Pulmonary artery endothelial cell (primary cell): ENCODE measurements at regions not wholly inside any gene's neighbourhood (a gene's known extent, or its start where the extent isn't known, plus 50 kb on each side); places are given as distances from the start of the nearest gene placed in this dataset.

Experiments
- DNase-seq: peaks from one replicate; pipeline ENCODE4 v3.0.0-alpha.2; 2011; ENCODE audit warnings: low read depth, low spot score

DNA sequence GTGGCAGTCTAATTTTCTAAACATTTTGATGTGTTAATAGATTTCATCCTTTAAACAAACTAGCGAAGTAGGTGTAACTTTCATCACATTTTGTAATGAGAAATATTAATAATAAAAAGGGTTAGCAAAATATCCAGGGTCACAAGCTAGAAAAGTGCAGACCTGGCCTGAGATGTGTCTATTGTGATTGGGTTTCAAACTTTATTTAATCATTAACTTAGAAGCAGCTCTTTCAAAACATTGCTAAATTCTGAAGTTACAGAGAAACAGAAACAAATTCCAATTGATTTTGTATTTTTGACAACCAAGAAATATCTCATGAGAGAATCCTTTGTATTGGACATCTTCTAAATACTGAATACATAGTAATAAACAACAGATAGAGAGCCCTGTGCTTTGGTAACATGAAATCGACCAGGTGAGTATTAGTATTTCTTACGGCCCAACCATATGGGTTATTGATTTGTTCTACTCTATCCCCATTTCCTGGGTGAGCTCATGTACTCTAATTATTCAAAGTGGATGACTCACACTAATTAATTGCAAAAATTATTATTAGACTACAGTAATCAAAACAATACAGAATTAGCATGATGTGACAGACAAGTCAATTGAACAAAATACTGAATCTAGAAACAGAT lies 1093.8 kb upstream of the AGA start:
- no peak for DNase-seq

DNA sequence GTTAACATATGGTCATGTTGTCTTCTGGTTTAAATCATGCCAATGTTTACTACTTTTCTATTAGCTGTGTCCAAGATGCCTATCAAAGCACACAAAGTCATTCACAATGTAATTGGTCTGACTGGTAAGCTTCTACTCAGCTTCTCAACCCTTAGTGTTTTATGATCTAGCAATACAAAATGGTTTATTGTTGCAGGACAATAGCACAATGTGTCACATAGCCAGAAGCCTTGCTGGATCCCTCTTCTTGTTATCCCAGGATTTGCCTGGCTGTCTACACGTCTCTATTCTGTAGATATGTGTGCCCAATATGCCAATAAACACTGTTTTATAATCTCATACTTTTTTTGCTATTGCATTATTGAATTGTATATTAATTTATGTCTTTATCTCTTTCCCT lies 1111.0 kb upstream of the AGA start:
- DNase-seq = no peak

DNA sequence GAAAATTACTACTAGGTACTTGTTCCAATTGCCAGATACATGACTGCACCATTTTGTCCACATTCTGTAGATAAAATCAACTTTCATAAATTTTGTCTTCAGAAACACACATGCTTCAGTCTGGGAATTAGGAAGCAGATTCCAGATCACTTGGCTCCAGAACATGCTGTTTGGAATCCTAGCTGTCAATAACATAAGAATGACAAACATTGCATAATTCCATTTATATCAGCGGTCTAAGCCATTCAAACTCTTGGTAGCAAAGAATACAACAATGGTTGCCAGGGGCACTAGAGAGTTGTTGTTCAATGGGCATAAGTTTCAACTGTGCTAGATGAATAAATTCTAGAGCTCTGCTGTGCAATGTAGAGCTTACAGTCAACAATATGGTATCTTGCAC lies 1112.1 kb upstream of the AGA start:
- DNase-seq = no peak

DNA sequence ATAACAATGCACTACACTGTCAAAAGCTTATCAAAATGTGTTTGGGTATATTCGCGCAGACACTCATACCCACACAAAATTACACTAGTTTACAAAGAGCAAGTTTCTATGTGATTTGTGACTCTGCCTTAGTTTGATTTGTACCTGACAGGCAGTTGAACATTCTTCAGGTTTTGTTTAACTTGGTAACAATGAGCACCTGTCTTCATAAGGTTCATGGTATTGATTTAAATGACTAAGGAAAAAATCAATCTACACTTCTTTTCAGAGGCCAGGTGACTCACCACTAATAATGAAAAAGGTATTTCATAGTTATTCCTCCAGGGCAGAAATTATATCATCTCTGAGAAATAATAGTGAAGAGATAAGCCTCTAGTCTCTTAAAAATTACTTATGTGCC lies 1114.6 kb upstream of the AGA start:
- no peak for DNase-seq

DNA sequence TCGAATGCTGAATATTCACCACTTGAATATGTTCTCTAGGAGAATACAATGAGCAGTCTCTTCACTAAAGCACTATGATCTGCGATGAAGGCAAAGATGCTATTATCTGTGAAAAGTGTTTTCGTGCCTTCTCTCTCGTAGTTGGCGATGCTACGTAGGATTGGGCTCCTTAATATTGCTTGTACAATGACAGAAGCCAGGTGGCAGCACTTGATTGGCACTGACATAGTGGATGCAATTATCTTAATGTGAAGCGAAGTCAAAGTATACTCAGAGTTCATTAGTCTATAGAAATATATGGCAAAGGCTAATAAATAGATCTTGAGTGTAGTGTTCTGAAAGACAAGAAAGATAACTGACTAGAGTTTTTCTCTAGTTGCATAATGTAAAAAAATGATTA lies 1135.7 kb upstream of the AGA start:
- no peak for DNase-seq

DNA sequence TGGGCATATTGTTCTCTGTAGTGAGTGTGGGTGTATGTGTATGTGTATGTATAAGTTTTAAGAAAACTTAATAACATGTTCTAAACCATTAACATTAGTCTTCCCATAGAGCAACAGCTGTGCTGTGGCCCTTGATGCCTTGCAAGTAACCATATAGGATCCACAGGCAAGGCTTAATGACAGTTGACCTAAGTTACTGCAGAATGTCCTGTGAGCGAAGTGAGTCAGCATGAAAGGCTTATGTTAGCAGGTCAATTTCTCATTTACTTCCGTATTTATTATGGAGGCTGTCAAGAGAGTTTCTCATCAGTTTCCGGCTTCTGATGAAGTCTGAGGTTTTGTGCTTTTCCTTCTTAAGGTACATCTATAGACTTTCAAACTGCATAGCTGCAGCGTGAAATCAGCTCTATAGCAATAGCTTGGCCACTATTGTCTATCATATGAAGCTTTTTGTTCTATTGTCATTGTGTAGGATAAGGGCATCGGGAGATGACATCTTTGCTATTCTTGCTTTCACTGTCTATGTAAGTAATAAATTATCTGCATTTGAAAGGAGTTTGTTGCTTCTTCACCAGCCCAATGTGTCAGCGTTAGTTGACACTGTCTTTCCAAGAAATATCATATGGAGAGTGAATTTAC lies 1153.4 kb upstream of the AGA start:
- DNase-seq = no peak

DNA sequence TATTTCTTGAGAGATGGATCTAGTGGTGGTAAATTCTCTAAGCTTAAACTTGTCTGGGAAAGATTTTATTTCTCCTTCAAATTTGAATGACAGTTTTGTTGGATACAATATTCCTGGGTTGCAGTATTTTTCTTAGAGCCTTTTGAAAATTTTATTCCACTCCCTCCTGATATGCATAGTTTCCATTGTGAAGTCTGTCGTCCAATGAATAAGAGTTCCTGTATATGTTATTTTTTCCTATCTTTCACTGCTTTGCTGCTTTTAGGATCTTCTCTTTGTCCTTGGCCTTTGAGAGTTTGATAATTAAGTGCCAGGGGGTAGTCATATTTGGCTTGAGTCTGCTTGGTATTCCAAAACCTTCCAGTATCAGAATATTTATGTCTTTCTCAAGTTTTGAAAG lies 1156.4 kb upstream of the AGA start:
- DNase-seq = no peak

DNA sequence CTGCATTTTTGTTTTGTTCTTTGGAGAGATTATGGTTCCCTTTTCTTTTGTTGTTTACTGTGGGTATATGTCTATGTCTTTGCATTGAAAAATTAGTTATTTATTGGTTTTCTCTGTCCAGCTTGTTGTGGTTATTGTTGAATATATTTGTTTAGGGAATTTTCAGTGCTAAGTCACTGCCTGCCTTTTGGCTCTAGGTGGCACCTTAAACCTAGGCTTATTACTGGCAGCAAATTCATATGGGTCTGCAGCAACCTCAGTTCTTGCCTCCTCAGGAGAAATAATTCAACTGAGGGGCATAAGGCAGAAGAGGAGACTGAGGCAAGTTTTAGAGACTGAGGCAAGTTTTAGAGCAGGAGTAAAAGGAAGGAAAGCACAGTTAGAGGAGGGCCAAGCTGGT lies 1157.3 kb upstream of the AGA start:
- no peak for DNase-seq

DNA sequence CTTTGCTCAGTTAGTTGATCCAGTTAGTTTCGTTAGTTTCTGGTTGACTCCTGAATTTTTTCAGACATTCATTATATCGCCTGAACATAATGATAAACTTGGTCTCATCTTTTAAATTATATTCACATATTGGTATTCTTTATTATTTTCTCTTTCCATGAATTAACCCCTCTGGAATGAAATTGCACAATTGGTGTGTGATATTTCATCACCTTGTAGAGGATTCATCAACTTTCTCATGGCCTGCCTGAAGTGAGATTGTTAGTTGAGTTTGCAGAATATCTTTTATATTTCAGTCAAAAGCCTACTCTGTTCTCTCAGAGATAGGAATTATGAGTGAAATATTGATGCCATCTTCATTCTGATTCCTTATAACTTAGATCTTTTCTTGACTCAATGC lies 1160.6 kb upstream of the AGA start:
- no peak for DNase-seq

DNA sequence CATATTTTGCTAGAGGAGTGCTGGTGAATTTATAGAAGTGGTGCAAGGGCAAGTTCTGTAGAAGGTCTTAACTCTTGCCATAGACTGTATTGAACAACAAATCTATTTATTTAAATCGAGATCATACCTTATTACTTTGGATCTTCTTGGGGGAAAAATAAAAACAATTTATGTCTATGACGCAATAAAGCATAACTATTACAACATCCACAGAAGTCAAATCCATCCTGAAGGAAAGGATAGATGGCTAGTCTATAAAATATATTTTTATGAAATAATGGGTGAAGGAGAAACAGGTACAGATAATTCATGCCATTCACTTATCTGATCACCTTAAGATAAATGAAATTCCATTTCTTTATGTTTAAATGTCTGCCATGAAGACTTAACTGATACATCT lies 1168.8 kb upstream of the AGA start:
- no peak for DNase-seq

DNA sequence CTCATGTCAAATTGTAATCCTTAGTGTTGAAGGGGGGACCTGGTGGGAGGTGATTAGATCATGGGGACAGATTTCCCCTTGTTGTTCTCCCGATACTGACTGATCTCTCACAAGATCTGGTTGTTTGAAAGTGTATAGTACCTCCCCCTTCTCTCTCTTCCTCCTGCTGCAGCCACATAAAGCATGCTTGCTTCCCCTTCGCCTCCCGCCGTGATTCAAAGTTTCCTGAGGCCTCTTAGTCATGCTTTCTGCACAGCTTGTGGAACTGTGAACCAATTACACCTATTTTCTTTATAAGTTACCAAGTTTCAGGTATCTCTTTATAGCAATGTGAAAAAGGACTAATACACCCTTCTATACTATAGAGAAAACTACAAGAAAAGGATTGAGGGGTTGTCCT lies 1170.5 kb upstream of the AGA start:
- DNase-seq = no peak

DNA sequence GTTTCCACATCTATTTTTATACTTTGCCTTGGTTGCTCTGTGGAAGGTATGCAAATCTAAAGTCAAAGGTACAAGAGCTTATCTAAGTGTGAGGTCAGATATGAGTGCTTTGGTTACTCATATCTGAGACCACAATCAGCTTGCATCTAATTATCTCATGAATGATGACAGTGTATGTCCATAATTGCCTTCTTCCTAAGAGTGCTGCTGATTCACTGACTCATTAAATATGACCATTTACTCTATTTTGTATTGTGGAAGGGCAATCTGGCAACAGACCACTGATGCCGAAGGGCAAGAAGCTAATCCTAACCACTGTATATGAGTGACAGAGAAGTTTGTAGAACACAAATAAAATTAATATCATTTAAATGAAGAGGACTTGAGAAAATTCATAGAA lies 1190.2 kb upstream of the AGA start:
- DNase-seq = no peak

DNA sequence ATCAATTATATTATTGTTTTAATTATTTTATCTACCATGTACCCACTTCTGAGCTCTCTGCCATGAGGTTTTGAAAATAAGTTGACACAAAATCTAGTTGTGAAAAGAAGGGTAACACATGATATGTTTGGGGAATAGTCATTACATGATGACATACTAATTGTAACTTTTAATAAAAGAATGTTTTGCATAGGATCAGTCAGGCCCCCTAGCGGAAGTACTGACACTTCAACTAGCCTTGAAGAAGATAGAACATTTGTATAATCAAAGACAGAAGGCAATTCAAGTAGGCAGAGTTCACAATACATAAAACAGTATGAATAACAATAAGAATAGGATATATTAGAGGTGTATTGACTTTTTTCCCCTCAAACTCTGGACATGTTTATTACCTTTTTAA lies 1191.0 kb upstream of the AGA start:
- DNase-seq = no peak

DNA sequence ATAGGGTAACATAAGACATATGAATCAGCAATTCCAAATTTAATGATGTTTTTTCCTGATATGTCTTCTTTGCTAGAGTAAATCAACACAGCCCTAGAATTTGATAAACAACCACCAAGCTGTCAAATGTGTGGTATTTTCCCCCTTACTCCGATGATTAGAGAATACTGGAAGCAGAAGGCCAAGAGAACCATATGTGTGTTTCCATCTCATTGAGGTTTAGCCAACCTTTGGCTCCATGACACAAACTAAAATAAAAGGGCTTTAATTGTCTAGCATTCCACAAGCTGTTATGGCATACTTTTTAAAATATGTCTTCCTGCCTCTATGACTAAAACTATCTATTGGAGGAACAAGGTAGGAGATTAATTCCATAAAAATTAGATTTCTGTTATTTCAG lies 1222.4 kb upstream of the AGA start:
- no peak for DNase-seq

DNA sequence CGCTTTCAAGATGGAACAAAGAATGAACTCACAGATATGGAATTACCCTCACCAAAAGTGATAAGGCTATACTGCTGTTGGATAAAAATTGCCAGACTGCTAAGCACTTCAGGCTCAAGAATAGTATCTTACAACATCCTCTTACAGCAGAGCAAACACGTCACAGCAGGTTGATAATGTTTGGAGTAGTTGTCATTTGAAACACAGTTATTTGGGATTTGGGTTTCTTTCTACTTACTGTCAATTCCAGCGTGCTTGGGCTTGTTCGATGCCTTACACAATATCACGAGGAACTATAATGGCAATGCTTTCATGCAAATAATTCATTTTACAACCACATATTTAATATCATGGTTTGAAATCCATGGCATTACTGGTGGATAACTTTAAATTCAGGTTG lies 1223.7 kb upstream of the AGA start:
- DNase-seq = no peak

DNA sequence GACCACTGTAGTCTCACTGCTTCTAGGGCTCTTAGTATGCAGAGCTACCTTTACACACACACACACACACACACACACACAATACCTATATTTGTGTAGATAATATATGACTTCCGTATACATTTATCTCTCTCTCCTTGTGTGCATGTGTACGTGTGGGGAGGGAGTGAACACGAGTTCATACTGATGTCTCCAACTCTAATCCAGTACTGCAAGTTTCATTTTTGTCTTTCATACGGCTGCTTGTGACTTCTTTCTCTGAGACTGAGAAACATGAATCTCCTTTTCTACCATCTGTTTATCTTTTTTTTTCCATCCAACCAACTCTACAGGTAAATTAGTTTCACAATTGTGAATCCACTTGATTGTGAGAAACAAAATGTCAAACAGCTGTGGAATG lies 1229.5 kb upstream of the AGA start:
- DNase-seq = no peak

DNA sequence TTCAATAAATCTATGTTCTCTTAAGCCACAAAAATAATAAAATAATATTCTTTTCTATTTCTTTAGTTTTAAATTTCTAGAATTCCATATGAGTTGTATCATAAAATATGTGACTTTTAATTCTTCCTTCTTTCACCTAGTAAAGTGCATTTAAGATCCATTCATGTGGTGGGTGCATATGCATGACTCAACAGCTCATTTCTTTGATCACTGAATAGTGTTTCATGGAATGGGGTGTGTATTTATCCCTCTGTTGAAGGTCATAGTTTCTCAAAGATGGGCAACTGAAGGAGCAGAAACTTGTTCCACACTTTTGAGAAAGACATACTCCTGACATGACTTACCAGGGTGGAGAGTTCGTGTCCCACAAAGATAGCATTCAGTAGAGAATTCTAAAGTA lies 1230.3 kb upstream of the AGA start:
- no peak for DNase-seq

DNA sequence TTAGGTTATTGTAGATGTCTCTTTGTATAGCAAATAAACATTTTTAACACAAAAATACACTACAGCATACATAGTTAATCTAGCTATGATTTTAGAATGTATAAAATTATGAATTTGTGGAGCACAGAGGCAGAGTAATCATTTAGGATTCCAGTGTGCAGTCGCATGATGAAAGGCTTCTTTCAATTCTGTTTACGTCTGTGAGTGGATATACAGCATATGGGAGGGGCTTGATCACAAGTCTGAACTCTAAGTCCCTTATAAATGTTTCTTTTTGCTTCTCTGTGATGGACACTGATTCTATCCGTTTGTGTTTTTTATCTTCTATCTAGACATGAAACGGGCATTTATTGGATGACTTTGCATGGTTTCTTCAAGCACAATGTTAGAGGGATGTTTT lies 1239.6 kb upstream of the AGA start:
- no peak for DNase-seq

DNA sequence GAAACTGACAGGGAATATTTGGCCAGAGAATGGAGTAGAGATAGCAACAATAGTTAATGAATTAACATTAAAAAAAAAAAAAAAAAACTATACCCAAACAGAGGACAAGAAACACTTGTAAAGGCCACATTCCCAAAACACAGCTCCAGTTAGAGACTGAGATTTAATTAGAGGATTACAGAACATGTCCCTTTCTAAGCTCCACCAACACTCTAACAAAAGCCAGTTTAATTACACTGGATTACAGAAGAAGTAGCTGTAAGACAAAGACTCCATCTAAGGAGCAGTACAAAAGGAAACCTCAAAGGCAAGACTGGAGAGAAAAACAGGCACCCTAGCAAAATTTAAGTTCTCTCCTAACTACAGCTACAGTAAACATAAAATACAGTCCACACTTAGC lies 1247.7 kb upstream of the AGA start:
- no peak for DNase-seq

DNA sequence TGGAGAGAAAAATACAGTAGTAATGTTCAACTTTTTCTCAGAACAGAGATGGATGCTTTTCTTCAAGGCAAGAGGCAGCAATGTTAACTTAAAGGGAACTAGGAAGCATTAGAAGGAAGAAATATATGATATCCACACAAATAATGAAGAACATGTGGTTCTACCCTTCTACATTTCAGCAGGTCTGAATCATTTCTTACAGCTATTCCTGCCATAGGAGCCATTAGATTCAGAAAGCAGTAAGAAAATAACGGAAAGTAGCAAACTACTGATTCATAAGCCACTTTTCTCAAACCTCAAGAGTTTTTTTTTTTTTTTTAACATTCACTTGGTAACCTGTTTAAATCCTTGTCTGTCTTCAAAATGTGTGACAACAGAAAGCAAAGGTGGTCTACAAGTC lies 1251.6 kb upstream of the AGA start:
- no peak for DNase-seq

DNA sequence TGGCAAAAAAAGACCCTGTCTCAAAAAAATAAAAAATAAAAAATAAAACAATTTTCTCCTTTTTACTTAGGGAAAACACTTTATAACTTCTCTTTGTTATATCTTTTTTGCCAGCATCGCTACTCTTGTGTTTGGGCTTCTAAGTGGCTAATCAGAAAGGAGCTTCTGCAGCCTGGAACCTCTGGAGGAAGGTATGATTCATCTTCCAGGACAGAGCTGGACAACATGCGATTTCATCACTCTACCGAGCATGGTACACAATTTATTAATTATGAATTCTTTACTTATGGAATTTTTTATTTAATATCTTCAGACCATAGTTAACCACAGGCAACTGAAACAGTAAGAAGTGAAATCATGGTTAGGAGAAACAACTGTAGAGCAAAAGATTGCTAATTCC lies 1254.3 kb upstream of the AGA start:
- DNase-seq = no peak

DNA sequence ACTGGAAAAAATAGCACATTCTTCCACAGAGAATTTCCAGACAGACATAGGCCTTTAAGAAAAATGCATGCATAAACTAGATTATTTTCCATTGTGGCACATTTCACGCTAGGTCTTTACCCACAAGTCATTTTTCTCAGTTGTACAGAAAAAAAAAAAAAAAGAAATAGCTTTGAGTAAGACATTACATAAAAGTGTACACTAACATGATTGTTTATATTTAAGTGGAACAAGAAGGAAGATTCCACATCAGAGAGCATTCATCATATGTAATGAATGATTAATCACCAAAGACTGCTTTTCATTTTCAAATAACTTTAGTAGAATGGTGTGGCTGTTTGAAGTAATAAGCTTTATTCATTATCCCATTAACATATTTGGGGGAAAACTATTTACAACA lies 1270.2 kb upstream of the AGA start:
- DNase-seq = no peak

DNA sequence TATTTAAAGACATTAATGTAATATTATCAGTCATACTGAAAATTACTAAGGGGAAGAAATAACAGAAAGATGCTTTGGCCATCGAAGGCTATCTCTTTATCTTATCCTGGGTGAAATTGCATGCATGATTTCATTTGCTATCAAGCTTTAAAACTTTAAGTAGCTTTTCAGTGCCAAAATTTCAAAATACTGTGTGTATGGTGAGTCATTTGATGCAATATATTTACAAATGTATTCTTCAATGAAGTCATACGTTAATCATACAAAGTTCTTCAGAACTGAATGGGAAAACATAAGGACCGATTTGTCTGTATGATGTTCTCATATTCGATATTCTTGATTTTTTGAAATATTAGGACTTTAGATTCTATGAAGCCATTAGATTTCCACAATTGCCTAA lies 1295.8 kb upstream of the AGA start:
- no peak for DNase-seq

DNA sequence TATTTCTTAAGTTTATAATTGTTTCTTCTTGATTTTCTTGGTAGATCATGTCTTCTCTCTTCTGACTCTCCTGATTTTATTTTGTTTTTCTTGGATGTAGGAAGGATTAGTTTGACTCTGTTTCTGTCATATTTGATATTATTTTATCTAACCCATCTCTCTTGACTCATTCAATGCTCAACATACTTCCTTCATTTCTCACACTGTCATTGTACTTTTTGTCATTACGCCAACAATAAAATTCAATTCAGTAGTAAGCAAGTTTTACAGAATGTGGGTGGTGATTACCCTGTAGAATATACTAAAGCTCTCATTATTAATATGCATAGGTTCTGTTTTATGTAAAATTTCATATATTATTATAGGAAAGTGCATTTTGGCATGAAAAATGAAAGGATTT lies 1303.0 kb upstream of the AGA start:
- DNase-seq = no peak
